Heart right ventricle (tissue), 16 donors: ENCODE measurements at regions not wholly inside any gene's neighbourhood (a gene's known extent, or its start where the extent isn't known, plus 50 kb on each side); places are given as distances from the start of the nearest gene placed in this dataset.

Experiments
- ATAC-seq, 8 donors: fragments of 200-7000 bp; cut with Tn5 transposase; one replicate each; pipeline ENCODE4 v1.9.1; 2020; ENCODE audit warnings: mild to moderate bottlenecking in 8 of 8, moderate library complexity in 8 of 8, moderate number of reproducible peaks in 1 of 8
- DNase-seq, 2 donors: peaks; one replicate each; pipeline ENCODE4 v3.0.0-alpha.2; 2020
- H3K27ac ChIP-seq, 10 donors: fragments of 200-600 bp; sonication (generic) in 2 of 10; one replicate each; pipeline versions ENCODE4 v1.5.0 to v1.8.0; 2020 to 2022; ENCODE audit warnings: mild to moderate bottlenecking in 3 of 10
- H3K27me3 ChIP-seq, 7 donors: fragments of 200-600 bp; one replicate each; pipeline ENCODE4 v1.8.0; 2021 to 2022; ENCODE audit warnings: mild to moderate bottlenecking in 2 of 7
- H3K36me3 ChIP-seq, 9 donors: fragments of 200-600 bp; sonication (generic) in 1 of 9; one replicate each; pipeline versions ENCODE4 v1.5.0 to v1.8.0; 2020 to 2022; ENCODE audit warnings: mild to moderate bottlenecking in 2 of 9
- H3K4me1 ChIP-seq, 9 donors: fragments of 200-600 bp; sonication (generic) in 1 of 9; one replicate each; pipeline versions ENCODE4 v1.5.0 to v1.8.0; 2020 to 2022; ENCODE audit warnings: mild to moderate bottlenecking in 4 of 9
- H3K4me3 ChIP-seq, 10 donors: fragments of 200-600 bp; sonication (generic) in 2 of 10; one replicate each; pipeline versions ENCODE4 v1.5.0 to v1.8.0; 2020 to 2022; ENCODE audit warnings: mild to moderate bottlenecking in 7 of 10, moderate library complexity in 2 of 10
- H3K9me3 ChIP-seq, 11 donors: fragments of 200-600 bp in 10 of 11; sonication (generic) in 2 of 11; one replicate each; pipeline versions ENCODE4 v1.5.0 to v1.8.0; 2013 to 2022; ENCODE audit warnings: mild to moderate bottlenecking in 2 of 11, control low read depth in 1 of 11, moderate library complexity in 1 of 11
- CTCF ChIP-seq, 9 donors: fragments of 200-600 bp; sonication (generic) in 2 of 9; IDR thresholded peaks; one replicate each; pipeline versions ENCODE4 v1.5.0 to v1.8.0; 2021 to 2022; ENCODE audit warnings: antibody characterized with exemption in 9 of 9, mild to moderate bottlenecking in 5 of 9, moderate library complexity in 1 of 9
- WGBS, 2 donors: extraction: QIAGEN DNeasy Blood & Tissue Kit; methylation state at CpG; one replicate each; pipeline ENCODE4 v1.1.7; 2013; ENCODE audit warnings: inconsistent platforms in 1 of 2; 5-methylcytosine and 5-hydroxymethylcytosine counted together
- intact Hi-C, 10 donors: fragments of 100-400 bp; cut with DNase I; formaldehyde crosslinking; loops; one replicate each; pipeline versions ENCODE4 v1.11.1 to v1.14.2; 2022
- donor health status: Arrhythmogenic right ventricular cardiomyopathy.
- donor health status: ischemic (EF 13 %, LVEDD 7.1; RV severe dilation, severe dysfunction).
- donor health status: healthy with polysubstance abuse.
- donor health status: DM: no; HTN: yes; CAD: no.
- donor health status: DM: no; HTN: no; CAD: no.
- donor health status: ischemic (EF 25% LVEDD 6.9; RV normal size, moderate dysfunction).
- donor health status: ischemic (EF 25% LVEDD 5.7; RV mildly dilated, moderate dysfunction).
- donor health status: healthy.
- donor health status: DM: yes; HTN: yes; CAD: no.
- donor health status: Ischemic cardiomyopathy.
- donor health status: ischemic (EF 35%, LVEDD 5.7; RV mildly dilated, moderate dysfunction).
- donor health status: nonischemic (EF 11% LVEDD 7.7; RV severe dilation, severe dysfunction).
- donor health status: DM: yes; HTN: yes; CAD: no.
- donor health status: PGD.
- donor health status: ischemic (EF 29% LVEDD 5.4; RV normal size, mild dysfunction).
- donor health status: nonischemic (EF 23%, LVEDD 6.1; RV moderate dilation, normal function).

- Histone ChIP-seq H3K4me1 (no peaks in the 10 kb centered on the region), H3K27ac (no peak overlapping the region), H3K36me3 (no peaks in the 10 kb centered on the region), H3K4me3 (no peak overlapping the region), H3K27me3 (no peaks in the 10 kb centered on the region), H3K9me3 (no peaks in the 10 kb centered on the region)
- intact Hi-C loops = no loop called here
- ATAC-seq = no peak
- DNase-seq = no peak
- 57 to 78% methylated on average over 2 of the region's 2 CpGs for WGBS, 2 donors
- TF ChIP-seq CTCF (IDR thresholded peaks at IDR 0.05) = no peak
These were observed 419.4 kb downstream of the GALC start for GRCh38 chr14:87573591-87573990.

DNA sequence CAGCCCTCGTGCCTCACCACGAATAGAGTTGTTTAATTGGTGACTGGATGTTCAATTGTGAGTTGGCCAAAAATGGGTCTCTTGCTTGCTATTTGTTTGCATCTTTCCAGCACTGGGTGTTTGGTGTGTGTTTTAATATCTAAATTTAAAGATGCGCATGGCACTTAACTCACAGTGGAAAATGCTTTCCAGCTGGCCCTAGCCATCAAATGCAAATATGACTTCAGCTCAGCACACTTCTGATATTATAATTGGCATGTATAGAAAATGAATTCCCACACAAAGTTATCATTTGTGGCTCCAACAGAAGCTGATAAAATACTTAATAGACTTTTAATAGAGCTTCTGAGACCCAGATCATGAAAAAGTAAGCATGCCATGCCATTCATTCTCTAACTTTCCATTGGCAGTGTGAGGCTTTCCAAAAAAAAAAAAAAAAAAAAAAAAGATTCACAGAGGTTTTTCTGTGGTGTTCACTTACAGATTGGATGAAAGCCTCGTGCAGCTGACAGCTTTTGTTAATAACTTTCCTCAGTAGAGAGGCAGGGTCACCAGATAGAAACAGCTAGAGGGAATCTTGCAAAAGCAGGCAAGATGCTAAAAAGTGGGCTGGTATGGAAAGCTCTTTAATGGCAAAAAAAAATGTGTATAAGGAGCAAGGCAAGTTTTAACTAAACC is 425.2 kb downstream of the GALC start:
- DNase-seq (no peak), ATAC-seq (no peak)
- WGBS, 2 donors = 48 to 55% methylated on average over 4 of the region's 4 CpGs
- no peak overlapping the region for H3K4me3 ChIP-seq
- peak overlapping the region in 1 of 10 donors; percentile 19 for H3K27ac ChIP-seq
- peaks cover 0 to 19% (median 0%) of the 10 kb centered on the region in 11 donors for H3K9me3 ChIP-seq
- intact Hi-C loops = no loop called here
- H3K4me1 ChIP-seq = no peaks in the 10 kb centered on the region
- no peaks in the 10 kb centered on the region for H3K36me3 ChIP-seq
- no peak for TF ChIP-seq CTCF (IDR thresholded peaks at IDR 0.05)
- no peaks in the 10 kb centered on the region for H3K27me3 ChIP-seq

DNA sequence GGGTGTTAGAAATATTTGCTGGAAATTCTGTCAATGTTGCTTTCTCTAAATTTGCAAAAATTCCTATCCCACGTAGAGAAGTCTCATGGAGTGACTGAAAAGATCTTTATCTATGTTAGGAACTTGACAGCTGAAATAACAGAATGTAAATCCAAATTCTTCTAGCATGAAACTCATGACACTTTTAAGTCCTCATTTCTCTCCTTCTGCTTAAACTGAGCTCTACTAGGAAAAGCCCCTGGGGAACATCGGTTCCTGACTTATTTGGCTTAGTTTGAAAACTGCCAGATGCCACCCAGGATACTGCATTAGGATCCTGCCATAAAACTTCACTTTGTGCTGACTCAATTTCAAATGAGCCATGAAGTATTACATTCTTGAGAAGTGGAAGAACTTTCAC is 426.0 kb downstream of the GALC start:
- H3K36me3 ChIP-seq = no peaks in the 10 kb centered on the region
- peak overlapping the region in 1 of 10 donors; percentile 19 for H3K27ac ChIP-seq
- no peaks in the 10 kb centered on the region for H3K27me3 ChIP-seq
- ATAC-seq = peak in 3 of 8 donors; percentile 20 to 42 (median 39)
- no peaks in the 10 kb centered on the region for H3K4me1 ChIP-seq
- intact Hi-C loops = no loop called here
- WGBS, 2 donors = 22% methylated on average over 2 of the region's 2 CpGs
- no peak overlapping the region for H3K4me3 ChIP-seq
- peaks cover 0 to 26% (median 0%) of the 10 kb centered on the region in 11 donors for H3K9me3 ChIP-seq
- TF ChIP-seq CTCF (IDR thresholded peaks at IDR 0.05) = no peak
- DNase-seq = peak in 1 of 2 donors; percentile 6

DNA sequence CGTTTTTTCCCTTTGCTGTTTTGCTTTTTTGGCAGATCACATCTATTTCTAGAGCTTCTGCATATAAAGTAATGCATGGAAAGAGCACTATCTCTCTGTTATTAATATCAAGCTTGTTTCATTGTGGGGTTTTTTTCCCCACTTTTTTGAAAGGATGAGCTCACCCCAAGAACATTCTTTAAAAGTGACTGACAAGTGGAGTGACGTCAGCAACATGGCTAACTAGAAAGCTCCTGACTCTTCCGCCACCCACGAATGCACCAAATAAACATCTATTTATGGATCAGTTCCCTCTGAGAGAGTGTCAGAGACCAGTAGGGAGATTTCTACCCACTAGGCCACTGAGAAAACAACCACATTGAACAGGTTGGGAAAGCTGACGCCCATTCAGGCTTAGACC is 445.4 kb downstream of the GALC start:
- H3K9me3 ChIP-seq = peaks cover 0 to 44% (median 13%) of the 10 kb centered on the region in 11 donors
- no peak for ATAC-seq
- no peaks in the 10 kb centered on the region for H3K4me1 ChIP-seq
- 62% methylated on average over 5 of the region's 5 CpGs for WGBS, 2 donors
- no peaks in the 10 kb centered on the region for H3K27me3 ChIP-seq
- intact Hi-C loops = no loop called here
- H3K36me3 ChIP-seq = no peaks in the 10 kb centered on the region
- no peak for TF ChIP-seq CTCF (IDR thresholded peaks at IDR 0.05)
- H3K27ac ChIP-seq = no peak overlapping the region
- DNase-seq = no peak
- no peak overlapping the region for H3K4me3 ChIP-seq
